ENCODE measurements at regions not wholly inside any gene's neighbourhood (a gene's known extent, or its start where the extent isn't known, plus 50 kb on each side); places are given as distances from the start of the nearest gene placed in this dataset.
A peak's percentile ranks its signal among the peaks of the same experiment; 100 is the strongest.

- H2AFZ ChIP-seq (ENCODE audit: control insufficient read depth, low read depth, low read length) = peak overlapping the region; percentile 28; the same call in 1 of the 2 replicates
- peak; percentile 77 for TF ChIP-seq SPI1 (IDR thresholded peaks at IDR 0.05; ENCODE audit: borderline replicate concordance, insufficient read depth, low read depth, low read length)
- peak in 1 of 2 experiments; percentile 39; a peak in 1 of 4 replicates for TF ChIP-seq ETV6 (conservative IDR thresholded peaks at IDR 0.05 in 1 of 2, IDR thresholded peaks at IDR 0.05 in 1 of 2; ENCODE audit: borderline replicate concordance in 1 of 2, low read depth in 1 of 2)
- no peak for TF ChIP-seq SMAD5 (IDR thresholded peaks at IDR 0.05; ENCODE audit: low read depth)
- TF ChIP-seq RUNX3 (IDR thresholded peaks at IDR 0.05; ENCODE audit: low read length) = peak; percentile 47
- peak; percentile 60; the same call in 1 of the 2 replicates for TF ChIP-seq NR2F1 (conservative IDR thresholded peaks at IDR 0.05)
- TF ChIP-seq IRF5 (IDR thresholded peaks at IDR 0.05; ENCODE audit: borderline replicate concordance) = no peak
- TF ChIP-seq DPF2 (IDR thresholded peaks at IDR 0.05) = 0 out of 2 replicates have a peak, but pooled peaks have one; percentile 27
- TF ChIP-seq EED (IDR thresholded peaks at IDR 0.05; ENCODE audit: low read depth) = peak; percentile 83
- no peak for FAIRE-seq
- no peaks in the 10 kb centered on the region for H3K36me3 ChIP-seq (ENCODE audit: control insufficient read depth in 2 of 2, insufficient read depth in 2 of 2, low read length in 1 of 2)
- intact Hi-C loops (cut with micrococcal nuclease; ENCODE audit: unreplicated experiment) = no loop called here
- ChIA-PET CTCF (interaction anchor here (0.6 to 1.1 kb wide), 3 partner anchors 10 to 123 kb away, joined by 3 read pairs; no protein-coding TSS in a partner anchor), SMC1A (ENCODE audit: uncharacterized antibody, unreplicated experiment) (interaction anchor here (0.7 to 1.5 kb wide), 3 partner anchors 23 to 66 kb away, joined by 3 read pairs; partner anchors contain the start of gene SLC1A1), POLR2A (interaction anchor here (0.7 kb wide), 1 partner anchor 283 kb away, joined by 3 read pairs; no protein-coding TSS in a partner anchor), RAD21 (ENCODE audit: unreplicated experiment) (interaction anchor here (1.0 to 1.3 kb wide), 2 partner anchors 8 to 93 kb away, joined by 4 read pairs; no protein-coding TSS in a partner anchor)
- peak overlapping the region; percentile 56 for H3K4me2 ChIP-seq (ENCODE audit: control insufficient read depth, insufficient read depth)
- peak overlapping the region; percentile 46 for H3K27ac ChIP-seq (ENCODE audit: control insufficient read depth, insufficient read depth)
- no peaks in the 10 kb centered on the region for H3K27me3 ChIP-seq (replicated peaks in 1 of 2; ENCODE audit: control insufficient read depth in 2 of 2, insufficient read depth in 2 of 2, low read length in 1 of 2)
- peak; percentile 66 for ATAC-seq
- in situ Hi-C loops (cut with MboI) = no loop called here
- H3K9me3 ChIP-seq (replicated peaks; ENCODE audit: control insufficient read depth, insufficient read depth, low read length) = no peaks in the 10 kb centered on the region
- BruUV-seq (replicated peaks) = no TSS peak
- H4K20me1 ChIP-seq (ENCODE audit: control insufficient read depth, insufficient read depth) = no peaks in the 10 kb centered on the region
- no peak for DNase-seq (ENCODE audit: low read depth, low spot score)
- no peak overlapping the region for H3K9ac ChIP-seq (ENCODE audit: control insufficient read depth, insufficient read depth, low read length)
- H3K4me3 ChIP-seq = no peak overlapping the region
- peaks cover 25% of the 10 kb centered on the region for H3K4me1 ChIP-seq (ENCODE audit: control insufficient read depth, insufficient read depth, low read length)
- 48% methylated on average over 4 of the region's 4 CpGs for WGBS (ENCODE audit: insufficient coverage, insufficient replicate concordance, low lambda C conversion rate, missing lambda C conversion rate)
- H3K79me2 ChIP-seq (ENCODE audit: control insufficient read depth, insufficient read depth, low read length) = no peaks in the 10 kb centered on the region
Measured at GRCh38 chr9:4425319-4426045, 64.8 kb upstream of the SLC1A1 start.
